GM19035 (cell line): ENCODE measurements at regions not wholly inside any gene's neighbourhood (a gene's known extent, or its start where the extent isn't known, plus 50 kb on each side); places are given as distances from the start of the nearest gene placed in this dataset.
"Not testable (repeated sequence)": the region's sequence is repeated elsewhere in the genome, so short reads cannot be mapped to it uniquely, and the experiment has no call there.

Source experiments
- ATAC-seq: cut with Tn5 transposase; IDR thresholded peaks from one replicate; pipeline ENCODE4 v1.9.1; 2021; ENCODE audit not compliant: unreplicated experiment

DNA sequence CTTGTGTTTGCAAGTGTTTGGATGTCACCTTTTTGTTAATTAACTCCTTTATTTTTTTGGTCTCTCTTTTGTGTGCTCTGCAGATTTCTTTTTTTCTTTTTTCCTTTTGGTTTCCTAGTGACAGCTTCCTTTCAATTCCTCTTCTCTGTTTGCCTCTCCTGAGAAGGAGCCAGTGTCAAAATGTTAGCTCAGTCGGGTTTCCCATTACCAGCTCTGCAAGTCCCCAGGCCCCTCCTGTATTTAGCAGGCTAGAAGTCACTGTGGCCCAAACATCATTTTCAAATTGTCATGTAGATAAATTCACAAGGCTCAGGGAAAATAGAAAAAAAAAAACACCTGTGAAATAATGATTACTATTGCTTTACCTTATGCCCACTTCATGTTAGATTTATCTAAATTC lies 1621.6 kb downstream of the CDH8 start:
- ATAC-seq, result no peak

DNA sequence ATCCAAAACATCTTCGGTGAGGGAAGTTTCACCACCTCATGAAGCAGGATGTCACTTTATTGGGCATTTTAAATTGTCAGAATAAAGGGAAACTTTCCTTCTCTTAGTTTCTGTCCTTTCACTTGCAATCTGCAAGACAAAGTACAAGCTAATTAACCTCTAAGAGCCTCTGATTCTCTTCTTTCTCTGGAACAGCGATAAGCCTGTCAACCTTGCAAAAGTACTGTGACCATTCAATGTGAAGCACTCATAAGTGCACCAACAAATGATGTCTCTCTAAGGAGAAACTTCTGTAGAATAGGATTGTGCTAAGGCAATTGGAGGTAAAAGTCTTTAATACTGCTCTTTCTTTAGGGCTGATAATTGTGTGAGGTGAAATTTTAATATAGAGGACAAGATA lies 1622.3 kb downstream of the CDH8 start:
- no peak for ATAC-seq

- no peak for ATAC-seq
Observed at GRCh38 chr16:60407606-60408005, 1628.6 kb downstream of the CDH8 start.

- ATAC-seq, result no peak
Observed at GRCh38 chr16:60407034-60407433, 1629.2 kb downstream of the CDH8 start.

DNA sequence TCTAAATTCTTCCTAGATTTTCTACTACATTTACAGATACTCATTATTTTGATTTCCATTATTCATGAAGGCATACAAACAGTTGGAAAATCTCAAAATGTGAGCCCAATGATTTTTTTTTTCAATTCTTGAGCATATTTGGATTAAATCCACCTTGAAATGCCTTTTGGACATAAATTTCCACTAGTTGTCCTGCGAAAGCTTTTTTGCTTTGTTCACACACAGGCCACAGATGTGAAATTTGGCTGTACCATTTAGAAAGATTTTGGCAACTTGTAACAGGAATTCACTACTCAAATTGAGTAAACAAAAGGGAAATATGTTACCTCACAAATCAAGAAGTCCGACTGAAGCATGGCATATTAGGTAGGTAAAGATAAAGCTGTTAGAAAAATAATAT lies 1631.0 kb downstream of the CDH8 start:
- ATAC-seq, result no peak

DNA sequence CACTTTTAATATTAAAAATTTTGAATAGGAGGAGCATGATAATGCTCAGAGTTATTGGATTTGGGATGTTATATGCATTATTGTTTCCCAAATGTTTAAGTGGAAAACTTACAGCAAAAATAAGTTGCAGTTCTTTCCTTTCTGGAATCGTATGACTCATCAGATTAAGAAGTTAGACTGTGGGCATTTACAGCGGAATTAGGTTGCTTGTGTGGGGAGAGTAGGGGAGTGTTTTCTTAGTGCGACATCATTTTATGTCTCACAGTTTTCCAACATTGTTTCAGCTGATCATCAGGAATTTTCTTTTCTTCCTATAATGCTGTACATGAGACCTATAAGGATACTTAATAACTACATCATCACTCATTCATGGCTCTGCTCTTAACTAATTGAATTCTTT lies 1631.8 kb downstream of the CDH8 start:
- no peak for ATAC-seq

- not testable (repeated sequence) for ATAC-seq
Observed at GRCh38 chr16:60402941-60403340, 1633.3 kb downstream of the CDH8 start.

GRCh38 chr16:60392380-60392779 lies 1643.9 kb downstream of the CDH8 start:
- ATAC-seq, result no peak

DNA sequence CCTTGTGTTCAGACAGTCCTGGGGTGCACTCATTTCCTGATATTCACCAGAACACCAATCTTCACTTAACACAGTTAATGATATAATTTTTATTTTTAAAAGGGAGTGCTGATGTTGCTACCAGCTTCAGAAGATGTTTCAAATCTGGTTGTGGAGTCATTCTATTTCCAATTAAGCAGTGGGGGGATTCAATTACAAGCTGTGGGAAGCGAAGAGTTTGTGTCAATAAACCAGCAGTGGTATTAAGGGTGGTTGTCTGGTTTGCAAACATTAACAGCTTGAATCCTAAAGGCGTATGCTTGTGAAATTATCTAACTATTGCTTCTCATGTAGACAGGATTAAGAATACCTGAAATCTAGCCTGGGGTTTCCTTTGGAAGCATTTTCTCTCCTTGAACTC lies 1637.5 kb upstream of the GOT2 start:
- ATAC-seq, result no peak

- no peak for ATAC-seq
Observed at GRCh38 chr16:60367739-60368138, 1633.6 kb upstream of the GOT2 start.

DNA sequence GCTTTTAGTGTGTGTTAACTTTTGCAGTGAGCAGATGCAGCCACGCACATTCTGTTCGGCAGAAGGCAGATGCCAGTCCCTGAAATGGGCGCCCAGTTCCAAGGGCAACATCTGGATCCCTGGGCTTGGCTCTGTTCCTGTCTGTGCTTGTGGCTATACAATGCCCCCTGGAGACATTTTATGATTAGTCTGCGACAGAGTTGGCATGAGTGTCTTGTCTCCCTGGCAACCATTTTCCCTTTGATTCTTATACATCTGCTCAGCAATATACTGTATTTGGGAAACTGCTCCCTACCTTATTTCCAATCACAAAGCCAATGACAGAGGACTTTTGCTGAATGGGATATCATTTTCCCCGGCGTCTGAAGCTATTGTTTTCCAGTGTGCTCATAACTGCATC lies 1629.5 kb upstream of the GOT2 start:
- no peak for ATAC-seq

GRCh38 chr16:60359866-60360265 lies 1625.8 kb upstream of the GOT2 start:
- not testable (repeated sequence) for ATAC-seq

DNA sequence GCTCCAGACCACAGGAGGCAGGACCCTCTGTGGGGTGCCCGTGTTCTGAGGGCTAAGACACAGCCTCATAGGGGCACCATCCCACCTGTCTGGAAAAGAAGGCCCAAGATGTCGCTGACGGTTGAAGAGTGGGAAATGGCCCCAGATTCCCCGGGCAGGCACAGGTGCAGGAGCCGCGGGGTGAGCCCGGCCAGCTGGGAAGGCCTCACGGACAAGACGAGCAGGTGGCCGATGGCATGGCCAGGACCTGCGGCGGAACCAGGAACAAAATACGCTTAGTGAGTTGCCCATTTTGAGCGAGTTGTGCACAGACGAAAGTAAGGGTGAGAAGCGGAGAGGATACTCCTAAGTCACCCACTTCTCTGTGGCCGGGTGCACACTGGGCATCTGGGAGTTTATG lies 1625.3 kb upstream of the GOT2 start:
- not testable (repeated sequence) for ATAC-seq

GRCh38 chr16:60357876-60358522 lies 1623.9 kb upstream of the GOT2 start:
- ATAC-seq, result not testable (repeated sequence)

DNA sequence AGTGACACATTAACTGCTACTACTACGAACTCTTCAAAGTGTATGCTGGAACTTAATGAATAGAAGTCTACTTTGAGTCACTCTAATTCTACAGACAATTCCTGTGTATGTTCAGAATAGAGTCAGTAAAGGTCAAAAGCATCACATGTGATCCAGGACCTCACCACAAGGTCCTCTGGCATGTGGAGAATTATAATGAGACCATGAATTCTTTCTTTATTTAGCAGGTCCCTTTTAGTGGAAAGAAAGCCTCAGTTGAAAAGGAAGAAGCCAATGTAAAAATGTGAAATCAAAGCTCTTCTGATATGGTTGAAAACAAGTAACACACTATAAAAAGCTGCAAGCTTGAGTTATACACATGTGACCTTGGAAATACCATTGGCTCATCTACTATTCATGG lies 1612.1 kb upstream of the GOT2 start:
- ATAC-seq, result no peak

- no peak for ATAC-seq
Observed at GRCh38 chr16:60337671-60338070, 1603.6 kb upstream of the GOT2 start.

GRCh38 chr16:60331168-60331567 lies 1597.1 kb upstream of the GOT2 start:
- no peak for ATAC-seq

GRCh38 chr16:60329108-60329507 lies 1595.0 kb upstream of the GOT2 start:
- ATAC-seq, result no peak

- no peak for ATAC-seq
Observed at GRCh38 chr16:60328152-60328551, 1594.0 kb upstream of the GOT2 start.

GRCh38 chr16:60318486-60318885 lies 1584.4 kb upstream of the GOT2 start:
- ATAC-seq, result no peak

GRCh38 chr16:60310846-60311445 lies 1576.8 kb upstream of the GOT2 start:
- no peak for ATAC-seq

DNA sequence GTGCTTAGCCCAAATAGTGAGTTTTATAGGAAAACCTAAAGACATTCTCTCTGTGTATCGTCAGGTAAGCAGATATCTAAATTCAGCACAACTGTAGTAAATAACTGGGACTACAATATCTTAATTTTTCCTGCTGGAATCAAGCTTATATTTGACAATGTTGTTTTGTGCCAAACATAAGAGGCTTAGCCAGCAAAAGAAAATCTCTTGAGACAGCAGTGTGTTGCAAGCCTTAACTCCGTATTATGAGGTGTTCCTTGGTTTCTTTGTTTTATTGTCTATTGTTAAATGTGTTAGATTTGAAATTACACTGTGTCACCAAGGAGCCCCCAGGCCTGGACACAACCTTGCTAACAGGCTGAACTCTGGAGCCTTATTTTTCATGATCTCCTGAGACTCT lies 1570.6 kb upstream of the GOT2 start:
- no peak for ATAC-seq

DNA sequence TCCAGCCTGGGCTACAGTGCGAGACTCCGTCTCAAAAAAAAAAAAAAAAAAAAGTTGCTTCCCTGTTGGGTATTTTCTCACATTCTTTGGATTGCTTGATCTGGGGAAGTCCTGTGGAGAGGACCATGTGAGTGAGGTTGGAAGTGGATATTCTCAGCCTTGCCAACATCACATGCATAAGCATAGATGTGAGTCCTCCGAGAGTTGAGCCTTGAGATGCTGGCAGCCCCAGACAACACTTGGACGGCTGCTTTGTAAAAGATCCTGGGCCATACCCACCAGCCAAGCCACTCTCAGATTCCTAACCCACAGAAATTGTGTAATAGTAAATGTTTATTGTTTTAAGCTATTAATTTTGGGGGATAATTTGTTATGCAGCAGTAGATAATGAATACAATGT lies 1570.0 kb upstream of the GOT2 start:
- no peak for ATAC-seq
